ENCODE measurements at regions not wholly inside any gene's neighbourhood (a gene's known extent, or its start where the extent isn't known, plus 50 kb on each side); places are given as distances from the start of the nearest gene placed in this dataset.

GRCh38 chr15:93880358-93880757, 351.0 kb upstream of the MCTP2 start (continued):
- TF ChIP-seq SMAD5 (IDR thresholded peaks at IDR 0.05; ENCODE audit: low read depth) = no peak
- no peak for TF ChIP-seq SMAD1 (IDR thresholded peaks at IDR 0.05; ENCODE audit: low read depth, partially characterized antibody)
- TF ChIP-seq ZBED1 (IDR thresholded peaks at IDR 0.05; ENCODE audit: borderline replicate concordance) = no peak
- TF ChIP-seq DPF2 (IDR thresholded peaks at IDR 0.05) = no peak
- no peak for TF ChIP-seq TARDBP (IDR thresholded peaks at IDR 0.05; ENCODE audit: borderline replicate concordance)

- no peaks in the 10 kb centered on the region for H3K79me2 ChIP-seq (ENCODE audit: control insufficient read depth, insufficient read depth, low read length)
- no peak overlapping the region for H2AFZ ChIP-seq (ENCODE audit: control insufficient read depth, low read depth, low read length)
- ChIA-PET SMC1A (ENCODE audit: uncharacterized antibody, unreplicated experiment) (interaction anchor here (1.0 kb wide), 1 partner anchor 16 kb away, joined by 4 read pairs; no protein-coding TSS in a partner anchor), CTCF (no interaction called here), POLR2A (no interaction called here), RAD21 (ENCODE audit: unreplicated experiment) (no interaction called here)
- H3K4me1 ChIP-seq (ENCODE audit: control insufficient read depth, insufficient read depth, low read length) = no peaks in the 10 kb centered on the region
- BruUV-seq (replicated peaks) = no TSS peak
- TF ChIP-seq KLF5 (IDR thresholded peaks at IDR 0.05; ENCODE audit: partially characterized antibody) = no peak
- TF ChIP-seq ZNF24 (IDR thresholded peaks at IDR 0.05) = no peak
- TF ChIP-seq POLR2AphosphoS5 (IDR thresholded peaks at IDR 0.05; ENCODE audit: low read length) = no peak
- TF ChIP-seq RFX5 (IDR thresholded peaks at IDR 0.05; ENCODE audit: low read depth, low read length) = no peak
- TF ChIP-seq ZSCAN29 (IDR thresholded peaks at IDR 0.05) = no peak
- no peak for TF ChIP-seq RELB (IDR thresholded peaks at IDR 0.05; ENCODE audit: low read depth)
- TF ChIP-seq SMAD1 (IDR thresholded peaks at IDR 0.05; ENCODE audit: low read depth, partially characterized antibody) = no peak
- no peak for TF ChIP-seq ATF7 (IDR thresholded peaks at IDR 0.05; ENCODE audit: low read depth)
- 0% methylated on average over 2 of the region's 2 CpGs for WGBS (ENCODE audit: insufficient coverage, insufficient replicate concordance, low lambda C conversion rate, missing lambda C conversion rate)
- no peak for DNase-seq (ENCODE audit: low read depth, low spot score)
- H4K20me1 ChIP-seq (ENCODE audit: control insufficient read depth, insufficient read depth) = no peaks in the 10 kb centered on the region
- H3K4me3 ChIP-seq = no peak overlapping the region
- ATAC-seq = no peak
- H3K9me3 ChIP-seq (replicated peaks; ENCODE audit: control insufficient read depth, insufficient read depth, low read length) = no peaks in the 10 kb centered on the region; the same call in 2 of the 3 replicates
- no peaks in the 10 kb centered on the region; a peak in 2 of 4 replicates for H3K27me3 ChIP-seq (replicated peaks in 1 of 2; ENCODE audit: control insufficient read depth in 2 of 2, insufficient read depth in 2 of 2, low read length in 1 of 2)
- in situ Hi-C loops (cut with MboI) = no loop called here
- no peak for FAIRE-seq
- intact Hi-C loops (cut with micrococcal nuclease; ENCODE audit: unreplicated experiment) = no loop called here
- no peak overlapping the region for H3K9ac ChIP-seq (ENCODE audit: control insufficient read depth, insufficient read depth, low read length)
- H3K27ac ChIP-seq (ENCODE audit: control insufficient read depth, insufficient read depth) = no peak overlapping the region
- no peak overlapping the region for H3K4me2 ChIP-seq (ENCODE audit: control insufficient read depth, insufficient read depth)
- no peaks in the 10 kb centered on the region for H3K36me3 ChIP-seq (ENCODE audit: control insufficient read depth in 2 of 2, insufficient read depth in 2 of 2, low read length in 1 of 2)
Observed at GRCh38 chr15:93870583-93870982, 360.8 kb upstream of the MCTP2 start.

All from GM12878 (cell line).